H1 (cell line): ENCODE measurements at regions not wholly inside any gene's neighbourhood (a gene's known extent, or its start where the extent isn't known, plus 50 kb on each side); places are given as distances from the start of the nearest gene placed in this dataset.

ENCODE experiments used
- CTCF ChIA-PET: fragments of 300-600 bp; sonication (Branson Sonifier 250); formaldehyde crosslinking; loops from one replicate; lab custom pipeline; 2021; ENCODE audit not compliant: partially characterized antibody; lab: Charles Lee
- POLR2A ChIA-PET: fragments of 300-600 bp; sonication (Branson Sonifier 250); formaldehyde crosslinking; loops from one replicate; lab custom pipeline; 2021; ENCODE audit warnings: inconsistent platforms; ENCODE audit not compliant: partially characterized antibody; lab: Charles Lee
- DNase-seq, 2 experiments: peaks; one replicate each; pipeline versions ENCODE4 v3.0.0 to v3.0.0-alpha.2; 2010 to 2022; ENCODE audit warnings: low spot score in 2 of 2, low read depth in 1 of 2, mixed read lengths in 1 of 2
- FAIRE-seq: peaks from 2 replicates; lab custom pipeline; 2011; peaks lifted over from hg19 to GRCh38; lab: Jason Lieb, UNC
- H2AFZ ChIP-seq: 2 replicates; pipeline ENCODE4 v1.8.1; 2012; ENCODE audit warnings: low read length, inconsistent platforms
- H2AK5ac ChIP-seq: 2 replicates; pipeline ENCODE4 v1.6.1; 2013; ENCODE audit warnings: low read depth, low read length
- H2BK120ac ChIP-seq: replicated peaks from 2 replicates; pipeline ENCODE3; 2013; ENCODE audit warnings: low read depth, low read length, inconsistent platforms
- H2BK12ac ChIP-seq: 2 replicates; pipeline ENCODE4 v1.6.1; 2013; ENCODE audit warnings: low read depth, low read length
- H2BK15ac ChIP-seq: 2 replicates; pipeline ENCODE4 v1.6.1; 2013; ENCODE audit warnings: low read length
- H2BK20ac ChIP-seq: 2 replicates; pipeline ENCODE4 v1.6.1; 2013; ENCODE audit warnings: low read length
- H2BK5ac ChIP-seq: 2 replicates; pipeline ENCODE4 v1.6.1; 2013; ENCODE audit warnings: low read depth, low read length
- H3K14ac ChIP-seq: 2 replicates; pipeline ENCODE4 v1.6.1; 2013; ENCODE audit warnings: inconsistent platforms; ENCODE audit not compliant: insufficient read length
- H3K18ac ChIP-seq: 2 replicates; pipeline ENCODE4 v1.6.1; 2013; ENCODE audit warnings: low read length; ENCODE audit errors: extremely low read depth
- H3K23ac ChIP-seq: 2 replicates; pipeline ENCODE4 v1.6.1; 2013; ENCODE audit warnings: inconsistent platforms; ENCODE audit not compliant: insufficient read length
- H3K23me2 ChIP-seq: 2 replicates; pipeline ENCODE4 v1.6.1; 2013; ENCODE audit warnings: low read depth, low read length
- H3K27ac ChIP-seq: 2 replicates; pipeline ENCODE4 v1.6.1; 2011; ENCODE audit warnings: low read depth, low read length, inconsistent platforms
- H3K27me3 ChIP-seq, 4 experiments: replicated peaks in 1 of 4; 1 replicate in 1 of 4; 2 replicates in 3 of 4; pipeline versions ENCODE4 v1.6.1 to v1.8.1; 2011 to 2013; ENCODE audit warnings: low read length in 3 of 4, mild to moderate bottlenecking in 3 of 4, inconsistent platforms in 2 of 4, mixed read lengths in 2 of 4, moderate library complexity in 1 of 4; ENCODE audit not compliant: control insufficient read depth in 3 of 4, insufficient read depth in 3 of 4; ENCODE audit errors: extremely low read depth in 1 of 4
- H3K36me3 ChIP-seq, 4 experiments: 2 replicates each; pipeline versions ENCODE4 v1.6.1 to v1.8.1; 2011 to 2013; ENCODE audit warnings: mild to moderate bottlenecking in 4 of 4, low read length in 3 of 4, moderate library complexity in 2 of 4, control low read depth in 1 of 4, inconsistent platforms in 1 of 4; ENCODE audit not compliant: insufficient read depth in 4 of 4, control insufficient read depth in 2 of 4
- H3K4ac ChIP-seq: replicated peaks from 2 replicates; pipeline ENCODE3; 2013; ENCODE audit warnings: low read length, low read depth, mixed read lengths, inconsistent platforms; ENCODE audit not compliant: insufficient read length
- H3K4me1 ChIP-seq, 4 experiments: replicated peaks in 1 of 4; 1 replicate in 1 of 4; 2 replicates in 3 of 4; pipeline versions ENCODE4 v1.6.1 to v1.8.1; 2011 to 2013; ENCODE audit warnings: low read length in 3 of 4, inconsistent platforms in 2 of 4, mixed read lengths in 1 of 4; ENCODE audit not compliant: insufficient read depth in 4 of 4, control insufficient read depth in 3 of 4
- H3K4me2 ChIP-seq, 2 experiments: 2 replicates each; pipeline versions ENCODE4 v1.6.1 to v1.8.1; 2011 to 2013; ENCODE audit warnings: low read depth in 2 of 2, low read length in 2 of 2, control low read depth in 1 of 2, inconsistent platforms in 1 of 2, mild to moderate bottlenecking in 1 of 2; ENCODE audit not compliant: insufficient read depth in 1 of 2
- H3K4me3 ChIP-seq, 4 experiments: fragments of 200-600, 300-600 bp in 1 of 4; sonication (generic), shearing (Covaris generic), sonication (Bioruptor Twin) in 1 of 4; 2 replicates each; pipeline versions ENCODE4 v1.5.1 to v1.8.1; 2011 to 2016; ENCODE audit warnings: low read length in 4 of 4, low read depth in 3 of 4, control low read depth in 2 of 4, inconsistent platforms in 2 of 4, mild to moderate bottlenecking in 2 of 4, mixed read lengths in 1 of 4, moderate library complexity in 1 of 4; ENCODE audit not compliant: insufficient read depth in 2 of 4; ENCODE audit errors: extremely low read depth in 1 of 4
- H3K56ac ChIP-seq: replicated peaks from 2 replicates; pipeline ENCODE3; 2013; ENCODE audit warnings: low read depth, mild to moderate bottlenecking, mixed read lengths, low read length, inconsistent platforms; ENCODE audit not compliant: insufficient read length
- H3K79me1 ChIP-seq: 2 replicates; pipeline ENCODE4 v1.6.1; 2013; ENCODE audit warnings: low read depth, low read length, control low read depth
- H3K79me2 ChIP-seq, 2 experiments: 2 replicates each; pipeline versions ENCODE4 v1.6.1 to v1.8.1; 2012 to 2013; ENCODE audit warnings: low read length in 2 of 2, mild to moderate bottlenecking in 2 of 2, inconsistent platforms in 1 of 2; ENCODE audit not compliant: insufficient read depth in 2 of 2, control insufficient read depth in 1 of 2
- H3K9ac ChIP-seq, 4 experiments: replicated peaks in 1 of 4; 1 replicate in 1 of 4; 2 replicates in 3 of 4; pipeline versions ENCODE4 v1.6.1 to v1.8.1; 2011 to 2013; ENCODE audit warnings: low read depth in 3 of 4, low read length in 3 of 4, control low read depth in 2 of 4, mild to moderate bottlenecking in 2 of 4, moderate library complexity in 2 of 4, inconsistent platforms in 1 of 4; ENCODE audit errors: extremely low read depth in 1 of 4
- H3K9me3 ChIP-seq, 2 experiments: 2 replicates each; pipeline versions ENCODE4 v1.6.1 to v1.8.1; 2012 to 2013; ENCODE audit warnings: mild to moderate bottlenecking in 2 of 2, moderate library complexity in 2 of 2, control low read depth in 1 of 2, inconsistent platforms in 1 of 2, low read depth in 1 of 2, low read length in 1 of 2, mixed read lengths in 1 of 2; ENCODE audit not compliant: insufficient read depth in 2 of 2
- H4K20me1 ChIP-seq, 2 experiments: replicated peaks in 1 of 2; 2 replicates each; pipeline versions ENCODE3 to v1.8.1; 2011 to 2013; ENCODE audit warnings: inconsistent platforms in 2 of 2, low read length in 2 of 2, mild to moderate bottlenecking in 1 of 2; ENCODE audit not compliant: insufficient read depth in 2 of 2, control insufficient read depth in 1 of 2
- H4K5ac ChIP-seq: 2 replicates; pipeline ENCODE4 v1.6.1; 2013; ENCODE audit warnings: low read length, low read depth, mixed read lengths, inconsistent platforms; ENCODE audit not compliant: insufficient read length
- H4K8ac ChIP-seq: 2 replicates; pipeline ENCODE4 v1.8.0; 2013; ENCODE audit warnings: mild to moderate bottlenecking, moderate library complexity, low read length, inconsistent platforms; ENCODE audit not compliant: insufficient read depth; ENCODE audit errors: extremely low read depth
- H4K91ac ChIP-seq: replicated peaks from 2 replicates; pipeline ENCODE3; 2013; ENCODE audit warnings: low read length, mixed read lengths, inconsistent platforms; ENCODE audit not compliant: insufficient read length
- ATF3 ChIP-seq: IDR thresholded peaks from 2 replicates; pipeline ENCODE4 v1.6.1; 2011; ENCODE audit warnings: low read depth, mild to moderate bottlenecking, low read length; ENCODE audit not compliant: insufficient read depth
- BCL11A ChIP-seq, 2 experiments: IDR thresholded peaks; one replicate each; pipeline ENCODE4 v1.6.1; 2011; ENCODE audit warnings: low read depth in 2 of 2, low read length in 2 of 2, mild to moderate bottlenecking in 2 of 2
- CREB1 ChIP-seq: IDR thresholded peaks from 2 replicates; pipeline ENCODE4 v1.6.1; 2012; ENCODE audit warnings: inconsistent platforms
- CTCF ChIP-seq, 3 experiments: IDR thresholded peaks; 1 replicate in 2 of 3; 2 replicates in 1 of 3; pipeline versions ENCODE4 v1.5.1 to v1.6.1; 2011; ENCODE audit warnings: low read length in 3 of 3, mild to moderate bottlenecking in 3 of 3, inconsistent platforms in 2 of 3, low read depth in 1 of 3, moderate library complexity in 1 of 3; ENCODE audit not compliant: insufficient read depth in 1 of 3; ENCODE audit errors: control extremely low read depth in 1 of 3
- KDM1A ChIP-seq: fragments of 200-600, 300-600 bp; sonication (generic); IDR thresholded peaks from 2 replicates; pipeline ENCODE4 v1.7.1; 2016; ENCODE audit warnings: mild to moderate bottlenecking, low read length, borderline replicate concordance
- KDM5A ChIP-seq: fragments of 200-600 bp; IDR thresholded peaks from 2 replicates; pipeline ENCODE4 v1.7.1; 2012; ENCODE audit warnings: mild to moderate bottlenecking, low read length, inconsistent platforms, mixed read lengths
- MAFK ChIP-seq: IDR thresholded peaks from 2 replicates; pipeline ENCODE4 v1.6.1; 2012; ENCODE audit warnings: low read depth, mild to moderate bottlenecking, improper control_type of control experiment, low read length
- NRF1 ChIP-seq: IDR thresholded peaks from 2 replicates; pipeline ENCODE4 v1.6.1; 2011; ENCODE audit warnings: mild to moderate bottlenecking, low read depth, low read length, improper control_type of control experiment
- PHF8 ChIP-seq: fragments of 200-600 bp; sonication (generic); conservative IDR thresholded peaks from 2 replicates; pipeline ENCODE4 v1.7.1; 2012; ENCODE audit warnings: low read depth, mild to moderate bottlenecking, inconsistent platforms, low read length, moderate library complexity
- POU5F1 ChIP-seq: IDR thresholded peaks from 2 replicates; pipeline ENCODE4 v1.6.1; 2011; ENCODE audit warnings: low read depth, mild to moderate bottlenecking, low read length, moderate library complexity
- RFX5 ChIP-seq: IDR thresholded peaks from 2 replicates; pipeline ENCODE4 v1.6.1; 2011; ENCODE audit warnings: low read depth, low read length, improper control_type of control experiment, borderline replicate concordance
- SIX5 ChIP-seq: IDR thresholded peaks from 2 replicates; pipeline ENCODE4 v1.6.1; 2011; ENCODE audit warnings: mild to moderate bottlenecking, low read depth, low read length
- ZNF274 ChIP-seq: IDR thresholded peaks from 2 replicates; pipeline ENCODE4 v1.7.0; 2012; ENCODE audit warnings: low read length, borderline replicate concordance; ENCODE audit errors: extremely low read depth
- WGBS, 2 experiments: shearing (Covaris generic) in 1 of 2; methylation state at CpG; one replicate each; pipeline versions ENCODE4 v1.1.6 to v1.1.7; 2013 to 2015; ENCODE audit warnings: low lambda C conversion rate in 2 of 2, mixed read lengths in 2 of 2, inconsistent platforms in 1 of 2, low coverage in 1 of 2, missing lambda C conversion rate in 1 of 2; ENCODE audit not compliant: insufficient replicate concordance in 2 of 2, insufficient coverage in 1 of 2, insufficient read length in 1 of 2; ENCODE audit errors: extremely low coverage in 1 of 2, missing lambda C conversion rate in 1 of 2; 5-methylcytosine and 5-hydroxymethylcytosine counted together

GRCh38 chr16:48965386-48965785 lies 316.3 kb downstream of the CBLN1 start:
- no peak overlapping the region for H4K91ac ChIP-seq
- no peak overlapping the region for H3K9ac ChIP-seq
- H3K27me3 ChIP-seq: no peaks in the 10 kb centered on the region
- H4K5ac ChIP-seq: no peak overlapping the region
- no peak overlapping the region for H3K4ac ChIP-seq
- H2BK20ac ChIP-seq: no peak overlapping the region
- FAIRE-seq: no peak
- no peak overlapping the region for H2BK5ac ChIP-seq
- H3K23ac ChIP-seq: no peak overlapping the region
- no peaks in the 10 kb centered on the region for H4K20me1 ChIP-seq
- no peaks in the 10 kb centered on the region for H3K36me3 ChIP-seq
- no peak overlapping the region for H3K14ac ChIP-seq
- H2AK5ac ChIP-seq: no peak overlapping the region
- H3K56ac ChIP-seq: no peak overlapping the region
- no peak overlapping the region for H2BK12ac ChIP-seq
- no peaks in the 10 kb centered on the region for H3K79me2 ChIP-seq
- no peak overlapping the region for H2BK15ac ChIP-seq
- no peak overlapping the region for H3K4me3 ChIP-seq
- H3K4me1 ChIP-seq: no peaks in the 10 kb centered on the region
- CTCF ChIA-PET: no interaction called here
- H3K18ac ChIP-seq: no peak overlapping the region
- WGBS, 2 experiments: 91% methylated on average over 3 of the region's 3 CpGs; no CpG with 5 or more reads in 1 of the 2 experiments
- no peak overlapping the region for H4K8ac ChIP-seq
- H3K79me1 ChIP-seq: no peaks in the 10 kb centered on the region
- H3K4me2 ChIP-seq: no peak overlapping the region
- H3K23me2 ChIP-seq: no peaks in the 10 kb centered on the region
- H3K9me3 ChIP-seq: 0 out of 4 replicates have a peak, but pooled peaks cover 0 to 6% of the 10 kb centered on the region in 2 experiments
- H2BK120ac ChIP-seq: no peak overlapping the region
- 0 out of 2 replicates have a peak overlapping the region, but pooled peaks have one; percentile 3 for H2AFZ ChIP-seq
- DNase-seq: no peak
- no peak overlapping the region for H3K27ac ChIP-seq
- POLR2A ChIA-PET: no interaction called here
- no peak for TF ChIP-seq NRF1
- no peak for TF ChIP-seq ZNF274
- no peak for TF ChIP-seq ATF3
- no peak for TF ChIP-seq KDM1A
- TF ChIP-seq BCL11A (IDR thresholded peaks at IDR 0.05; ENCODE audit: low read depth in 2 of 2, low read length in 2 of 2): no peak
- TF ChIP-seq CREB1: no peak
- TF ChIP-seq POU5F1: no peak
- no peak for TF ChIP-seq KDM5A
- TF ChIP-seq SIX5: no peak
- TF ChIP-seq MAFK: no peak
- TF ChIP-seq CTCF (IDR thresholded peaks at IDR 0.05; ENCODE audit: control extremely low read depth in 1 of 3, insufficient read depth in 1 of 3, low read depth in 1 of 3, low read length in 3 of 3): no peak
- TF ChIP-seq PHF8: no peak
- TF ChIP-seq RFX5: no peak
